CD14-positive monocyte (primary cell): ENCODE measurements at regions not wholly inside any gene's neighbourhood (a gene's known extent, or its start where the extent isn't known, plus 50 kb on each side); places are given as distances from the start of the nearest gene placed in this dataset.

Source experiments
- DNase-seq, 3 donors: peaks; one replicate each; pipeline ENCODE4 v3.0.0-alpha.2; 2011 to 2022
- H2AFZ ChIP-seq: 2 replicates; pipeline ENCODE4 v1.6.0; 2012; ENCODE audit warnings: mild to moderate bottlenecking, low read depth, low read length, inconsistent platforms; ENCODE audit not compliant: insufficient read depth, poor library complexity, severe bottlenecking
- H3K27ac ChIP-seq, 2 donors: 1 replicate in 1 of 2; 2 replicates in 1 of 2; pipeline ENCODE4 v1.5.1; 2012 to 2013; ENCODE audit warnings: low read length in 2 of 2, control low read depth in 1 of 2, inconsistent platforms in 1 of 2, low read depth in 1 of 2, mild to moderate bottlenecking in 1 of 2
- H3K27me3 ChIP-seq, 2 donors: one replicate each; pipeline versions ENCODE4 v1.6.0 to v1.6.1; 2011 to 2013; ENCODE audit warnings: low read length in 2 of 2; ENCODE audit not compliant: control insufficient read depth in 2 of 2, insufficient read depth in 2 of 2
- H3K36me3 ChIP-seq, 2 donors: replicated peaks in 1 of 2; 1 replicate in 1 of 2; 2 replicates in 1 of 2; pipeline versions ENCODE4 v1.5.1 to v1.6.1; 2012 to 2013; ENCODE audit warnings: low read length in 2 of 2, control low read depth in 1 of 2, inconsistent platforms in 1 of 2, mild to moderate bottlenecking in 1 of 2; ENCODE audit not compliant: insufficient read depth in 2 of 2, control insufficient read depth in 1 of 2
- H3K4me1 ChIP-seq, 2 donors: 1 replicate in 1 of 2; 2 replicates in 1 of 2; pipeline versions ENCODE4 v1.5.1 to v1.6.1; 2012 to 2013; ENCODE audit warnings: low read length in 2 of 2, control low read depth in 1 of 2, inconsistent platforms in 1 of 2, mild to moderate bottlenecking in 1 of 2, moderate library complexity in 1 of 2; ENCODE audit not compliant: insufficient read depth in 2 of 2, control insufficient read depth in 1 of 2
- H3K4me2 ChIP-seq: replicated peaks from 2 replicates; pipeline ENCODE3; 2012; ENCODE audit warnings: low read length, moderate library complexity, mild to moderate bottlenecking; ENCODE audit not compliant: poor library complexity, severe bottlenecking; ENCODE audit errors: extremely low read depth
- H3K4me3 ChIP-seq, 3 experiments: fragments of 200-600 bp in 1 of 3; sonication (generic) in 1 of 3; replicated peaks in 1 of 3; 1 replicate in 2 of 3; 2 replicates in 1 of 3; pipeline ENCODE4 v1.5.1; 2011 to 2013; ENCODE audit warnings: low read length in 3 of 3, mild to moderate bottlenecking in 3 of 3, control low read depth in 2 of 3, low read depth in 2 of 3, inconsistent platforms in 1 of 3, moderate library complexity in 1 of 3
- H3K79me2 ChIP-seq: 2 replicates; pipeline ENCODE4 v1.6.0; 2012; ENCODE audit warnings: mild to moderate bottlenecking, control low read depth, inconsistent platforms, low read length, moderate library complexity; ENCODE audit not compliant: insufficient read depth
- H3K9ac ChIP-seq: 2 replicates; pipeline ENCODE4 v1.6.0; 2017; ENCODE audit warnings: low read length, mild to moderate bottlenecking; ENCODE audit not compliant: insufficient read depth, poor library complexity, severe bottlenecking
- H3K9me3 ChIP-seq, 2 donors: replicated peaks in 1 of 2; 1 replicate in 1 of 2; 2 replicates in 1 of 2; pipeline versions ENCODE4 v1.5.1 to v1.6.1; 2012 to 2013; ENCODE audit warnings: low read length in 2 of 2, control low read depth in 1 of 2; ENCODE audit not compliant: control insufficient read depth in 1 of 2, insufficient read depth in 1 of 2
- H4K20me1 ChIP-seq: 2 replicates; pipeline ENCODE4 v1.6.0; 2012; ENCODE audit warnings: mild to moderate bottlenecking, low read length, control low read depth, moderate library complexity; ENCODE audit not compliant: insufficient read depth
- H3K27ac Mint-ChIP-seq, 7 donors: one replicate each; pipeline ENCODE4 v1.8.0; 2020; ENCODE audit warnings: mild to moderate bottlenecking in 7 of 7, mixed read lengths in 7 of 7, moderate library complexity in 6 of 7, inconsistent platforms in 2 of 7
- H3K27me3 Mint-ChIP-seq, 3 donors: one replicate each; pipeline ENCODE4 v1.8.0; 2021 to 2022; ENCODE audit warnings: low read depth in 3 of 3, mild to moderate bottlenecking in 3 of 3, mixed read lengths in 3 of 3, moderate library complexity in 3 of 3, inconsistent platforms in 1 of 3
- H3K36me3 Mint-ChIP-seq, 2 donors: one replicate each; pipeline ENCODE4 v1.8.0; 2020; ENCODE audit warnings: mixed read lengths in 2 of 2, inconsistent platforms in 1 of 2, mild to moderate bottlenecking in 1 of 2
- H3K4me1 Mint-ChIP-seq: one replicate; pipeline ENCODE4 v1.8.0; 2020; ENCODE audit warnings: mild to moderate bottlenecking, mixed read lengths
- H3K4me3 Mint-ChIP-seq, 2 donors: one replicate each; pipeline ENCODE4 v1.8.0; 2020; ENCODE audit warnings: mild to moderate bottlenecking in 2 of 2, mixed read lengths in 2 of 2, moderate library complexity in 1 of 2
- H3K9me3 Mint-ChIP-seq, 7 donors: one replicate each; pipeline ENCODE4 v1.8.0; 2020 to 2022; ENCODE audit warnings: mixed read lengths in 7 of 7, mild to moderate bottlenecking in 6 of 7, moderate library complexity in 6 of 7, inconsistent platforms in 2 of 7
- CTCF ChIP-seq: fragments of 200-600 bp; IDR thresholded peaks from one replicate; pipeline ENCODE4 v1.8.0; 2022; ENCODE audit warnings: antibody characterized with exemption, mild to moderate bottlenecking
- WGBS: methylation state at CpG from one replicate; pipeline ENCODE4 v1.1.5; 2013; ENCODE audit warnings: missing lambda C conversion rate; ENCODE audit not compliant: insufficient coverage; 5-methylcytosine and 5-hydroxymethylcytosine counted together
- intact Hi-C, 2 donors: fragments of 100-400 bp; cut with micrococcal nuclease; formaldehyde crosslinking; loops; one replicate each; pipeline versions ENCODE4 v1.15.0 to v1.15.1; 2023

GRCh38 chr6:23731609-23732008, 394.4 kb upstream of the NRSN1 start:
- Histone ChIP-seq H3K79me2 (no peaks in the 10 kb centered on the region), H3K9ac (no peak overlapping the region), H3K27ac (no peak overlapping the region), H3K4me3 (no peak overlapping the region), H3K9me3 (peaks cover 0 to 3% of the 10 kb centered on the region in 2 donors), H3K4me1 (no peaks in the 10 kb centered on the region), H2AFZ (no peak overlapping the region), H3K27me3 (no peaks in the 10 kb centered on the region), H3K36me3 (no peaks in the 10 kb centered on the region), H3K4me2 (no peak overlapping the region), H4K20me1 (no peaks in the 10 kb centered on the region)
- no peak for TF ChIP-seq CTCF
- Mint-ChIP-seq H3K27me3 (peaks cover 0 to 3% (median 0%) of the 10 kb centered on the region in 3 donors), H3K36me3 (no peaks in the 10 kb centered on the region), H3K9me3 (peaks cover 0 to 9% (median 0%) of the 10 kb centered on the region in 7 donors), H3K27ac (no peak overlapping the region), H3K4me1 (no peaks in the 10 kb centered on the region), H3K4me3 (no peak overlapping the region)
- no peak for DNase-seq
- intact Hi-C loops = no loop called here
- WGBS = no CpG with 5 or more reads among the region's 4 CpGs

GRCh38 chr6:23732521-23732920, 393.5 kb upstream of the NRSN1 start:
- Histone ChIP-seq H3K4me1 (no peaks in the 10 kb centered on the region), H3K27me3 (no peaks in the 10 kb centered on the region), H4K20me1 (no peaks in the 10 kb centered on the region), H3K9me3 (peaks cover 0 to 3% of the 10 kb centered on the region in 2 donors), H3K4me2 (no peak overlapping the region), H3K9ac (no peak overlapping the region), H3K36me3 (no peaks in the 10 kb centered on the region), H3K79me2 (no peaks in the 10 kb centered on the region), H2AFZ (no peak overlapping the region), H3K4me3 (no peak overlapping the region), H3K27ac (no peak overlapping the region)
- WGBS = no CpG with 5 or more reads among the region's 3 CpGs
- no peak for TF ChIP-seq CTCF
- no peak overlapping the region for H3K4me3 Mint-ChIP-seq
- no peak for DNase-seq
- H3K27ac Mint-ChIP-seq = no peak overlapping the region
- H3K4me1 Mint-ChIP-seq = no peaks in the 10 kb centered on the region
- no peaks in the 10 kb centered on the region for H3K36me3 Mint-ChIP-seq
- H3K27me3 Mint-ChIP-seq = peaks cover 0 to 3% (median 0%) of the 10 kb centered on the region in 3 donors
- peaks cover 0 to 9% (median 0%) of the 10 kb centered on the region in 7 donors for H3K9me3 Mint-ChIP-seq
- intact Hi-C loops = no loop called here
